ENCODE measurements at regions not wholly inside any gene's neighbourhood (a gene's known extent, or its start where the extent isn't known, plus 50 kb on each side); places are given as distances from the start of the nearest gene placed in this dataset.
"Not testable (repeated sequence)": the region's sequence is repeated elsewhere in the genome, so short reads cannot be mapped to it uniquely, and the experiment has no call there.

DNA sequence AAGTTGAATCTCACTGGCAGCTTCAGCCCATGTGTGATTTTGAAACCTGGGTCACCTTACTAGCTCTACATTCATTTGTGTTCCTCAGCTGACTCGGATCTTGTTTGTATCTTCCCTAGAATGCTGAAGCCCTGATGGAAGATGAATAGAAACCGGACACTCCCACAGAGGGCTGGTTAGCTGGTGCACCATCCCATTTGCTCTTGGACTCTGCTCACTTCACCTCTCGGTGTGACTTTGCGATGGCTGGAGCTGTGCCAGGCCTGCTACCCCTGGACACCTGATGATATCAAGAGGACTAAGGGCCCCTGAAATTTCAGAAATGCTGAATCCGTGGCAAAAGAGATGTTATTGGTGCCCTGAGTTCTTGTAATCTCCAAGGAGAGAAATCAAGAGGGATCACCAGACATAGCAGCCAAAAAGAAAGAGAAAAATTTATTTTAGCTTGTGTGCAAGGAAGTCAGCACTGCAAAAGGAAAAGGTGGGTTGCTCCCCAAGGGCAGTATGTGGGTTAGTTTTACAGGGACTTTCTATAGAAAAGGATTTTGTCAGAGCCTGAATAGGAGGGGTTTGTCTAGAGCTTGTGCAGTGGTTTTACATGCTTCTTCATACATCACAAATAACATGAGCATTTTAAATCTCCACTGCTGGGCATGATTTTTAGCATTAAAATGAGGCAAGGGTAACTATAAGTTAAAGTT lies 426.3 kb upstream of the NOX3 start:
- no peak for DNase-seq (ENCODE audit: low spot score in 2 of 2)
- H3K9me3 ChIP-seq: no peaks in the 10 kb centered on the region
- H3K27me3 ChIP-seq: no peaks in the 10 kb centered on the region
- no peak overlapping the region for H3K4me3 ChIP-seq
- intact Hi-C loops (cut with DNase I; ENCODE audit: low total_unique reads): no loop called here
- no peaks in the 10 kb centered on the region for H3K4me1 ChIP-seq
- H3K27ac ChIP-seq: no peak overlapping the region
- TF ChIP-seq, protein P1, sequence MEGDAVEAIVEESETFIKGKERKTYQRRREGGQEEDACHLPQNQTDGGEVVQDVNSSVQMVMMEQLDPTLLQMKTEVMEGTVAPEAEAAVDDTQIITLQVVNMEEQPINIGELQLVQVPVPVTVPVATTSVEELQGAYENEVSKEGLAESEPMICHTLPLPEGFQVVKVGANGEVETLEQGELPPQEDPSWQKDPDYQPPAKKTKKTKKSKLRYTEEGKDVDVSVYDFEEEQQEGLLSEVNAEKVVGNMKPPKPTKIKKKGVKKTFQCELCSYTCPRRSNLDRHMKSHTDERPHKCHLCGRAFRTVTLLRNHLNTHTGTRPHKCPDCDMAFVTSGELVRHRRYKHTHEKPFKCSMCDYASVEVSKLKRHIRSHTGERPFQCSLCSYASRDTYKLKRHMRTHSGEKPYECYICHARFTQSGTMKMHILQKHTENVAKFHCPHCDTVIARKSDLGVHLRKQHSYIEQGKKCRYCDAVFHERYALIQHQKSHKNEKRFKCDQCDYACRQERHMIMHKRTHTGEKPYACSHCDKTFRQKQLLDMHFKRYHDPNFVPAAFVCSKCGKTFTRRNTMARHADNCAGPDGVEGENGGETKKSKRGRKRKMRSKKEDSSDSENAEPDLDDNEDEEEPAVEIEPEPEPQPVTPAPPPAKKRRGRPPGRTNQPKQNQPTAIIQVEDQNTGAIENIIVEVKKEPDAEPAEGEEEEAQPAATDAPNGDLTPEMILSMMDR (IDR thresholded peaks at IDR 0.05): no peak
- no peaks in the 10 kb centered on the region for H3K36me3 ChIP-seq

GRCh38 chr6:155880900-155881299 lies 425.3 kb upstream of the NOX3 start:
- DNase-seq (ENCODE audit: low spot score in 2 of 2): no peak
- H3K9me3 ChIP-seq: no peaks in the 10 kb centered on the region
- no peak overlapping the region for H3K4me3 ChIP-seq
- TF ChIP-seq POLR2A (IDR thresholded peaks at IDR 0.05): no peak
- TF ChIP-seq, protein P1 (IDR thresholded peaks at IDR 0.05): no peak
- TF ChIP-seq POLR2AphosphoS5 (IDR thresholded peaks at IDR 0.05): peak in 1 of 3 donors; percentile 22
- H3K27ac ChIP-seq: peak overlapping the region in 1 of 2 donors; percentile 5
- intact Hi-C loops (cut with DNase I; ENCODE audit: low total_unique reads): no loop called here
- no peaks in the 10 kb centered on the region for H3K36me3 ChIP-seq
- H3K4me1 ChIP-seq: no peaks in the 10 kb centered on the region
- no peaks in the 10 kb centered on the region for H3K27me3 ChIP-seq

GRCh38 chr6:155872961-155873360 lies 417.3 kb upstream of the NOX3 start:
- TF ChIP-seq POLR2AphosphoS5 (IDR thresholded peaks at IDR 0.05): no peak
- TF ChIP-seq POLR2A (IDR thresholded peaks at IDR 0.05): no peak
- TF ChIP-seq, protein P1 (IDR thresholded peaks at IDR 0.05): no peak
- H3K27ac ChIP-seq: no peak overlapping the region
- no peaks in the 10 kb centered on the region for H3K9me3 ChIP-seq
- no peak overlapping the region for H3K4me3 ChIP-seq
- DNase-seq (ENCODE audit: low spot score in 2 of 2): no peak
- H3K36me3 ChIP-seq: no peaks in the 10 kb centered on the region
- no peaks in the 10 kb centered on the region for H3K27me3 ChIP-seq
- H3K4me1 ChIP-seq: no peaks in the 10 kb centered on the region
- intact Hi-C loops (cut with DNase I; ENCODE audit: low total_unique reads): no loop called here

DNA sequence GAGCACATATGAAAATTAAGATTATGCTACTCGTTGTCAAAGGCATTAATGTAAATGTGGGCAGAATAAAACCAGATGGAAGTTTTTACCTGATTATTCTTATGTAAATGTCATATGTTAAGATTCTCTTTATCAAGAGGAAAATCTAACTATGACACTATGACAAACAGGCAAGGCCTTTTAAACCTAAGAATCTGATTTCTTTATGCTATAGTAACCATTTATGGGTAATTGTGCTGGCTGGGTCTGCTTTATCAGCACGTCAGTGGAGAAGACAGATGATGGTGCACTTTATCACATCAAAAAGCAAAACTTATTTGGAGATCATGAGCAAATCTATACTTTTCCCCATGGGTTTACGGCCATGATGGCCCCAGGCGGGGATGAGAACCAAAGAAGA lies 412.0 kb upstream of the NOX3 start:
- Histone ChIP-seq H3K9me3 (no peaks in the 10 kb centered on the region), H3K4me3 (no peak overlapping the region), H3K27ac (no peak overlapping the region), H3K4me1 (no peaks in the 10 kb centered on the region), H3K36me3 (no peaks in the 10 kb centered on the region), H3K27me3 (no peaks in the 10 kb centered on the region)
- TF ChIP-seq, protein P1 (IDR thresholded peaks at IDR 0.05): no peak
- TF ChIP-seq POLR2AphosphoS5 (IDR thresholded peaks at IDR 0.05) (no peak), POLR2A (IDR thresholded peaks at IDR 0.05) (no peak)
- intact Hi-C loops (cut with DNase I; ENCODE audit: low total_unique reads): no loop called here
- DNase-seq (ENCODE audit: low spot score in 2 of 2): no peak

DNA sequence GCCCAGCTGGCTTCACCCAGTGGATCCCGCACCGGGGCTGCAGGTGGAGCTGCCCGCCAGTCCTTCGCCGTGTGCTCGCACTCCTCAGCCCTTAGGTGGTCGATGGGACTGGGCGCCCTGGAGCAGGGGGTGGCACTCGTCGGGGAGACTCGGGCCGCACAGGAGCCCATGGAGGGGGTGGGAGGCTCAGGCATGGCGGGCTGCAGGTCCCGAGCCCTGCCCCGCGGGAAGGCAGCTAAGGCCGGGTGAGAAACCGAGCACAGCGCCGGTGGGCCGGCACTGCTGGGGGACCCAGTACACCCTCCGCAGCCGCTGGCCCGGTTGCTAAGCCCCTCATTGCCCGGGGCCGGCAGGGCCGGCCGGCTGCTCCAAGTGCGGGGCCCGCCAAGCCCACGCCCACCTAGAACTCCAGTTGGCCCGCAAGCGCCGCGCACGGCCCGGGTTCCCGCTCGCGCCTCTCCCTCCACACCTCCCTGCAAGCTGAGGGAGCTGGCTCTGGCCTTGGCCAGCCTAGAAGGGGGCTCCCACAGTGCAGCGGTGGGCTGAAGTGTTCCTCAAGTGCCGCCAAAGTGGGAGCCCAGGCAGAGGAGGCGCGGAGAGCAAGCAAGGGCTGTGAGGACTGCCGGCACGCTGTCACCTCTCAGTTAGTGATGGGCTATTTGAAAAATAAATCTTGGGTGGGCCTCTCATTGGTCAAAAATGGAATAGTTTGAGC lies 411.2 kb upstream of the NOX3 start:
- H3K9me3 ChIP-seq; H3K4me3 ChIP-seq; H3K27ac ChIP-seq; intact Hi-C loops (cut with DNase I; ENCODE audit: low total_unique reads); H3K4me1 ChIP-seq; H3K36me3 ChIP-seq; DNase-seq (ENCODE audit: low spot score in 2 of 2); H3K27me3 ChIP-seq: not testable (repeated sequence)

Measured in breast epithelium (tissue), 4 donors.